ENCODE measurements at regions not wholly inside any gene's neighbourhood (a gene's known extent, or its start where the extent isn't known, plus 50 kb on each side); places are given as distances from the start of the nearest gene placed in this dataset.

DNA sequence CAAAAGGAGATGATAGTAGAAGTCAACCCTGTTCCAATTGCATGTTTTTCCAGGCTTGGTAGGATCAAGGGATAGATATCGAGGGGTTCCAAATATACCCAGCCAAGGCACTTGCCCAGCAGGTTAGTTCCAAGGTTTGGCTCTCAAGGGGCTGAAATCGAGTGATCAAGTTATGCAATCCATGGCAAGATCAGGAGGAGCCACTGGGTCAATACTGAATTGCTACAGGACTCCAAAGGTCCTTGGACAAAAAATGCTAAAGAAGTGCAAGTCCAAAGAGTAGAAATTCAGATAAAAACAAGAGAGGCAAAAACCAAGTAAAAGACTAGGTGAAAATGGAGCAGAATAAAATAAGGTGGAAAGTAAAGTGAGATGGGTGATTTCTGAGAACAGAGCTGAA, 179.1 kb upstream of the RFX3 start:
- H4K12ac ChIP-seq (ENCODE audit: low read depth, low read length), result no peak overlapping the region
- no peak overlapping the region for H3K4me2 ChIP-seq (ENCODE audit: low read length)
- no peak overlapping the region for H4K91ac ChIP-seq (ENCODE audit: low read depth, low read length)
- no CpG with 5 or more reads among the region's 2 CpGs for WGBS (ENCODE audit: extremely low coverage, insufficient coverage, insufficient read length)
- no peaks in the 10 kb centered on the region for H3K9me3 ChIP-seq (ENCODE audit: insufficient read depth, low read depth, low read length)
- H3K4me1 ChIP-seq (ENCODE audit: control insufficient read depth in 1 of 2, insufficient read depth in 2 of 2, low read length in 2 of 2), result no peaks in the 10 kb centered on the region
- no peak overlapping the region for H3K18ac ChIP-seq (ENCODE audit: low read length)
- H3K27ac ChIP-seq (ENCODE audit: low read depth, low read length), result no peak overlapping the region
- H3K79me1 ChIP-seq (ENCODE audit: low read length), result no peaks in the 10 kb centered on the region
- no peak overlapping the region for H2BK5ac ChIP-seq (ENCODE audit: low read depth, low read length, poor library complexity)
- H3K36me3 ChIP-seq (ENCODE audit: control insufficient read depth in 1 of 2, insufficient read depth in 2 of 2, low read length in 2 of 2), result no peaks in the 10 kb centered on the region
- no peak overlapping the region for H3K9ac ChIP-seq (ENCODE audit: low read length)
- no peak overlapping the region for H3K14ac ChIP-seq (ENCODE audit: low read length)
- DNase-seq, result no peak
- H3K4me3 ChIP-seq (ENCODE audit: low read depth, low read length), result no peak overlapping the region
- H2BK12ac ChIP-seq (ENCODE audit: low read length), result no peak overlapping the region
- H2AK5ac ChIP-seq (ENCODE audit: low read length), result no peak overlapping the region
- H2BK120ac ChIP-seq (ENCODE audit: insufficient read depth, low read length, poor library complexity), result no peak overlapping the region
- no peaks in the 10 kb centered on the region for H3K27me3 ChIP-seq (ENCODE audit: insufficient read depth, low read length)
- no peak overlapping the region for H2AFZ ChIP-seq (ENCODE audit: insufficient read depth, low read length, poor library complexity)
- H3K23ac ChIP-seq (ENCODE audit: low read length), result no peak overlapping the region
- H3K4ac ChIP-seq (ENCODE audit: low read depth, low read length), result no peak overlapping the region
- no peaks in the 10 kb centered on the region for H3K79me2 ChIP-seq (ENCODE audit: control insufficient read depth, insufficient read depth, low read length, poor library complexity)
- no peak overlapping the region for H4K8ac ChIP-seq (ENCODE audit: low read depth, low read length)

DNA sequence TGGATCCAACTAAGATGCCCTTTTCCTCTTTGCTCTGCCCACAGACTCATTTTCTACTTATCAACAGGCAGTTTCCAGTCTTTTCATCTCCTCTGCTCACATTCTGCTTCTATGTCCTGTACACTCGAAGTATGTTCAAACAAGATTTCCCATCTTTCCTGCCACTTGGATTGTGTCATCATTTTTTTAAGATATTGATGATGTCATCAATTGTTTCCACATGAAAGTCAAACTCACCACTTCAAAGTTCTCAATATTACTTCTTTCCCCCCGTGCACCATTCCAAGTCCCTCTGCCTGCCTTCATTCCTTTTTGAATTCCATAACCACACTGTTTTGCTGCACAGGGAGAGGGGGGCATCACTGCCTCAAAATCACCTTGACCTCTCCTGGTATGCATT, 175.0 kb upstream of the RFX3 start:
- no peak overlapping the region for H4K8ac ChIP-seq (ENCODE audit: low read depth, low read length)
- H3K27ac ChIP-seq (ENCODE audit: low read depth, low read length), result no peak overlapping the region
- no peak overlapping the region for H3K14ac ChIP-seq (ENCODE audit: low read length)
- no peak overlapping the region for H3K4me3 ChIP-seq (ENCODE audit: low read depth, low read length)
- H3K4me2 ChIP-seq (ENCODE audit: low read length), result no peak overlapping the region
- no peak overlapping the region for H3K18ac ChIP-seq (ENCODE audit: low read length)
- no peaks in the 10 kb centered on the region for H3K27me3 ChIP-seq (ENCODE audit: insufficient read depth, low read length)
- H2AK5ac ChIP-seq (ENCODE audit: low read length), result no peak overlapping the region
- WGBS (ENCODE audit: extremely low coverage, insufficient coverage, insufficient read length), result no CpG with 5 or more reads among the region's 2 CpGs
- H2AFZ ChIP-seq (ENCODE audit: insufficient read depth, low read length, poor library complexity), result no peak overlapping the region
- DNase-seq, result no peak
- H3K36me3 ChIP-seq (ENCODE audit: control insufficient read depth in 1 of 2, insufficient read depth in 2 of 2, low read length in 2 of 2), result no peaks in the 10 kb centered on the region
- H3K23ac ChIP-seq (ENCODE audit: low read length), result no peak overlapping the region
- no peaks in the 10 kb centered on the region for H3K4me1 ChIP-seq (ENCODE audit: control insufficient read depth in 1 of 2, insufficient read depth in 2 of 2, low read length in 2 of 2)
- H2BK120ac ChIP-seq (ENCODE audit: insufficient read depth, low read length, poor library complexity), result no peak overlapping the region
- no peak overlapping the region for H4K91ac ChIP-seq (ENCODE audit: low read depth, low read length)
- no peak overlapping the region for H3K9ac ChIP-seq (ENCODE audit: low read length)
- H3K79me2 ChIP-seq (ENCODE audit: control insufficient read depth, insufficient read depth, low read length, poor library complexity), result no peaks in the 10 kb centered on the region
- H3K9me3 ChIP-seq (ENCODE audit: insufficient read depth, low read depth, low read length), result no peaks in the 10 kb centered on the region
- no peak overlapping the region for H2BK5ac ChIP-seq (ENCODE audit: low read depth, low read length, poor library complexity)
- H3K79me1 ChIP-seq (ENCODE audit: low read length), result no peaks in the 10 kb centered on the region
- no peak overlapping the region for H4K12ac ChIP-seq (ENCODE audit: low read depth, low read length)
- no peak overlapping the region for H2BK12ac ChIP-seq (ENCODE audit: low read length)
- H3K4ac ChIP-seq (ENCODE audit: low read depth, low read length), result no peak overlapping the region

DNA sequence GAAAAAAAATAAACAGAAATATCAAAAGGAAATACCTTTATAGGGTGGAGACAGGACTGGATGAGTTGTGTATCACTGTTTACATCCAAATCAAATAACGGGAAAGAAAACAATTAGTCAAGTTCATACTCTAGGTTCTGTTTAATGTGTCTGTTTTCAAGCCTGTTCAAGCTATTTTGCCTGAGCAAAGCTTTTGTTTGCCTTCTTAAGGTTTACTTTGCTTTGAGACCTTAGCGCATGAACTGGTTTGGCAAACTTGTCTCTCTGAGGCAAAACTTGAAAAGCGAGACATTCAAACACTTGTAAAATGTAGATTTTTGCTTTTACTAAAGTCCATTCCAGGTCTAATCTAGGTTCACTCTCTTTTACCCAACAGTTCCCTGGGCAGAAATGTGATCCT, 174.1 kb upstream of the RFX3 start:
- no peaks in the 10 kb centered on the region for H3K36me3 ChIP-seq (ENCODE audit: control insufficient read depth in 1 of 2, insufficient read depth in 2 of 2, low read length in 2 of 2)
- no peak overlapping the region for H3K23ac ChIP-seq (ENCODE audit: low read length)
- H3K14ac ChIP-seq (ENCODE audit: low read length), result no peak overlapping the region
- no CpG with 5 or more reads among the region's 3 CpGs for WGBS (ENCODE audit: extremely low coverage, insufficient coverage, insufficient read length)
- DNase-seq, result no peak
- H3K4me3 ChIP-seq (ENCODE audit: low read depth, low read length), result no peak overlapping the region
- no peaks in the 10 kb centered on the region for H3K79me1 ChIP-seq (ENCODE audit: low read length)
- no peak overlapping the region for H2BK120ac ChIP-seq (ENCODE audit: insufficient read depth, low read length, poor library complexity)
- H3K4ac ChIP-seq (ENCODE audit: low read depth, low read length), result no peak overlapping the region
- H2BK5ac ChIP-seq (ENCODE audit: low read depth, low read length, poor library complexity), result no peak overlapping the region
- H3K4me1 ChIP-seq (ENCODE audit: control insufficient read depth in 1 of 2, insufficient read depth in 2 of 2, low read length in 2 of 2), result no peaks in the 10 kb centered on the region
- no peak overlapping the region for H2BK12ac ChIP-seq (ENCODE audit: low read length)
- no peaks in the 10 kb centered on the region for H3K27me3 ChIP-seq (ENCODE audit: insufficient read depth, low read length)
- H3K9me3 ChIP-seq (ENCODE audit: insufficient read depth, low read depth, low read length), result no peaks in the 10 kb centered on the region
- no peak overlapping the region for H3K9ac ChIP-seq (ENCODE audit: low read length)
- no peak overlapping the region for H3K27ac ChIP-seq (ENCODE audit: low read depth, low read length)
- H2AK5ac ChIP-seq (ENCODE audit: low read length), result no peak overlapping the region
- H4K8ac ChIP-seq (ENCODE audit: low read depth, low read length), result no peak overlapping the region
- H4K91ac ChIP-seq (ENCODE audit: low read depth, low read length), result no peak overlapping the region
- no peak overlapping the region for H3K18ac ChIP-seq (ENCODE audit: low read length)
- no peaks in the 10 kb centered on the region for H3K79me2 ChIP-seq (ENCODE audit: control insufficient read depth, insufficient read depth, low read length, poor library complexity)
- no peak overlapping the region for H2AFZ ChIP-seq (ENCODE audit: insufficient read depth, low read length, poor library complexity)
- H3K4me2 ChIP-seq (ENCODE audit: low read length), result no peak overlapping the region
- no peak overlapping the region for H4K12ac ChIP-seq (ENCODE audit: low read depth, low read length)

DNA sequence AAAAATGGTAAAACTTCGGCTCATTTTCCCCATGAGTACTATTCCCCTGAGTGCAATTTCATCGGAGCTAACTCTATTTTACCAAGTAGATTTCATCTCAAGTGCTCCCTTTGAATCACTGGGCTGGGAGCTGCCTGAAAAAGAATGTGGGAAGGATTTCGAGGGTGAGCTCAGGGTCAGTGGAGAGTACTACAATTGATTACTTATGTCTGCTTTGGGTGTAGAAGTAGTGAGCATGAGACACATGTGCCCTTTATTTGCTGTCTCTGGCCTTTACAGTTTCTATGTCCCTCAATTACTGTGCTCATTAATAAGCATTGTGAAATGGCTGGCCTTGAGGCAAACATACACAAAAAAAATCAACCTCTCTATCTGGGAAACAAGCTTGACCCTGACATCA, 172.7 kb upstream of the RFX3 start:
- no peak overlapping the region for H4K91ac ChIP-seq (ENCODE audit: low read depth, low read length)
- WGBS (ENCODE audit: extremely low coverage, insufficient coverage, insufficient read length), result no CpG with 5 or more reads among the region's 3 CpGs
- no peak overlapping the region for H2AK5ac ChIP-seq (ENCODE audit: low read length)
- no peaks in the 10 kb centered on the region for H3K79me1 ChIP-seq (ENCODE audit: low read length)
- no peak overlapping the region for H3K4me3 ChIP-seq (ENCODE audit: low read depth, low read length)
- no peaks in the 10 kb centered on the region for H3K79me2 ChIP-seq (ENCODE audit: control insufficient read depth, insufficient read depth, low read length, poor library complexity)
- no peaks in the 10 kb centered on the region for H3K9me3 ChIP-seq (ENCODE audit: insufficient read depth, low read depth, low read length)
- no peak overlapping the region for H3K4me2 ChIP-seq (ENCODE audit: low read length)
- no peak overlapping the region for H3K18ac ChIP-seq (ENCODE audit: low read length)
- H2BK120ac ChIP-seq (ENCODE audit: insufficient read depth, low read length, poor library complexity), result no peak overlapping the region
- DNase-seq, result no peak
- H3K36me3 ChIP-seq (ENCODE audit: control insufficient read depth in 1 of 2, insufficient read depth in 2 of 2, low read length in 2 of 2), result no peaks in the 10 kb centered on the region
- H3K4ac ChIP-seq (ENCODE audit: low read depth, low read length), result no peak overlapping the region
- no peak overlapping the region for H3K27ac ChIP-seq (ENCODE audit: low read depth, low read length)
- H2BK12ac ChIP-seq (ENCODE audit: low read length), result no peak overlapping the region
- H4K8ac ChIP-seq (ENCODE audit: low read depth, low read length), result no peak overlapping the region
- no peak overlapping the region for H3K14ac ChIP-seq (ENCODE audit: low read length)
- H3K9ac ChIP-seq (ENCODE audit: low read length), result no peak overlapping the region
- H3K27me3 ChIP-seq (ENCODE audit: insufficient read depth, low read length), result no peaks in the 10 kb centered on the region
- H2BK5ac ChIP-seq (ENCODE audit: low read depth, low read length, poor library complexity), result no peak overlapping the region
- H2AFZ ChIP-seq (ENCODE audit: insufficient read depth, low read length, poor library complexity), result no peak overlapping the region
- no peak overlapping the region for H4K12ac ChIP-seq (ENCODE audit: low read depth, low read length)
- H3K23ac ChIP-seq (ENCODE audit: low read length), result no peak overlapping the region
- H3K4me1 ChIP-seq (ENCODE audit: control insufficient read depth in 1 of 2, insufficient read depth in 2 of 2, low read length in 2 of 2), result no peaks in the 10 kb centered on the region

Data from trophoblast cell (in vitro differentiated cells and primary cell).